GM12872 (cell line): ENCODE measurements at regions not wholly inside any gene's neighbourhood (a gene's known extent, or its start where the extent isn't known, plus 50 kb on each side); places are given as distances from the start of the nearest gene placed in this dataset.

ENCODE experiments used
- CTCF ChIP-seq: IDR thresholded peaks from 3 replicates; pipeline ENCODE4 v1.5.1; 2011; ENCODE audit warnings: low read depth, mild to moderate bottlenecking, low read length, moderate library complexity; ENCODE audit not compliant: insufficient read depth

DNA sequence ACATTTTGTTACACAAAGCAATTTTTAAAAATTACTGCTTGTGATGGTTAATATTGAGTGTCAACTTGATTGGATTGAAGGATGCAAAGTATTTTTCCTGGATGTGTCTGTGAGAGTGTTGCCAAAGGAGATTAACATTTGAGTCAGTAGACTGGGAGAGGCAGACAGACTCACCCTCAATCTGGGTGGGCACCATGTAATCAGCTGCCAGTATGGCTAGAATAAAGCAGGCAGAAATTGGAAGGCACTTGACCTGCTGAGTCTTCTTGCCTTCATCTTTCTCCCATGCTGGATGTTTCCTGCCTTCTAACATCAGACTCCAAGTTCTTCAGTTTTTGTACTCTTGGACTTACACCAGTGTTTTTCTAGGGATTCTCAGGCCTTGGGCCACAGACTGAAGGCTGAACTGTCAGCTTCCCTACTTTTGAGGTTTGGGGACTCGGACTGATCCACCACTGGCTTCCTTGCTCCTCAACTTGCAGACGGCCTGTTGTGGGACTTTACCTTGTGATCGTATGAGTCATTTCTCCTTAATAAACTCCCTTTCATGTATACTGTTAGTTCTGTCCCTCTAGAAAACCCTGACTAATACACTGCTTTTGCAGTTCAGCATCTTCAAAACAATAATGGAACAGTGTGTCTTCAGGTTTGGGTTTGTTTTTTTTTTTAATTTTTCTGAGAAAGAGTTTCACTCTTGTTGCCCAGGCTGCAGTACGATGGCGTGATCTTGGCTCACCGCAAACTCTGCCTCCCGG lies 244.1 kb upstream of the SEMA3C start:
- TF ChIP-seq CTCF = no peak

GRCh38 chr7:81162234-81162633 lies 243.4 kb upstream of the SEMA3C start:
- no peak for TF ChIP-seq CTCF

- no peak for TF ChIP-seq CTCF
Observed at GRCh38 chr7:81161451-81162075, 242.7 kb upstream of the SEMA3C start.

DNA sequence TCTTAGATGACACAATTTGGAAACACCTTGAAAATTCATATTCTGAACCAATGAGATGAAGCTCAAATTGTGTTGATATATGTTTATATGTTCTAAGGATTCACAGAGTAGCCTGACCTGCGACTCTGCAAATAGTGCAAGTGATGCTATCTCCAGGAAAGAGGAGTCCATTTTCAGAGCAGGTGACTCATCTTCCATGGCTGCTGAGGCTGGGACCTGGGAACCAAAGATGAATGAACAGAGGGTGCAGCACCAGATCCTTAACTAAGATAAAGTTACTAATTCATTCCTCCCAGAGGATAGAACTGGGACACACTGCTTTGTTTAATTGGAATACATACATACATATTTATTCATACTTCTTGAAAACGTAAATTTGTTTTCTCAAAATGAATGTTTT lies 240.6 kb upstream of the SEMA3C start:
- no peak for TF ChIP-seq CTCF

- no peak for TF ChIP-seq CTCF
Observed at GRCh38 chr7:81158189-81158588, 239.3 kb upstream of the SEMA3C start.

- TF ChIP-seq CTCF = no peak
Observed at GRCh38 chr7:81155654-81156373, 237.0 kb upstream of the SEMA3C start.

DNA sequence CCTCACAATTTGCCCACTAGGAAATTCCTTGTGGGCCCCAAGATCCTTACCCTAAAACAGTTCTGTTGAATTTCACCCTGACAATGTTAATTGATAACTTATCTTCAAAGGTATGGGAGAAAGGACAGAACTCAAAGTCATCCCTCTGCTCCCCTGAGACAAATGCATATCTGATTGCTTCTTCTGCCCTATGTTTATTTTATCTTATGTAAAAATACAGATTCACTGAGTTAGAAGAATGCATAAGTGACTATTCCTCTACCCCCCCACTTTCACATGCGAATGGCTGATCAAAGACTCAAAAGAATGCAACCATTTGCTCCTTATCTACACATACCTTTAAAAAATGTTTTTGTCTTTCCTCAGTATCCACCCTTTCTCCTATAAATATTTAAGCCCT lies 235.7 kb upstream of the SEMA3C start:
- TF ChIP-seq CTCF = no peak
